ENCODE measurements at regions not wholly inside any gene's neighbourhood (a gene's known extent, or its start where the extent isn't known, plus 50 kb on each side); places are given as distances from the start of the nearest gene placed in this dataset.
"Not testable (repeated sequence)": the region's sequence is repeated elsewhere in the genome, so short reads cannot be mapped to it uniquely, and the experiment has no call there.

GRCh38 chr14:82805892-82806825, 1272.5 kb upstream of the SEL1L start:
- ATAC-seq (peak; percentile 88), DNase-seq (ENCODE audit: low spot score) (peak; percentile 58)
- Histone ChIP-seq H3K9me2 (ENCODE audit: insufficient read depth) (no peaks in the 10 kb centered on the region), H3K27me3 (ENCODE audit: insufficient read depth) (peaks cover 39% of the 10 kb centered on the region), H3K4me1 (ENCODE audit: insufficient read depth) (peaks cover 21% of the 10 kb centered on the region), H4K20me1 (replicated peaks; ENCODE audit: insufficient read depth) (no peaks in the 10 kb centered on the region), H3F3A (replicated peaks; ENCODE audit: low read depth) (no peaks in the 10 kb centered on the region), H3K27ac (ENCODE audit: low read depth) (no peak overlapping the region), H3K4me3 (0 out of 2 replicates have a peak overlapping the region, but pooled peaks have one; percentile 6), H3K4me2 (peak overlapping the region; percentile 37; the same call in 1 of the 2 replicates), H3K36me3 (ENCODE audit: insufficient read depth) (no peaks in the 10 kb centered on the region), H3K79me2 (replicated peaks; ENCODE audit: insufficient read depth) (no peaks in the 10 kb centered on the region), H2AFZ (no peak overlapping the region)
- Mint-ChIP-seq H3K4me3 (no peak overlapping the region), H3K36me3 (ENCODE audit: low read depth) (peaks cover 4% of the 10 kb centered on the region), H3K27me3 (ENCODE audit: insufficient read depth, low read depth, poor library complexity) (peaks cover 13% of the 10 kb centered on the region), H3K4me1 (peaks cover 18% of the 10 kb centered on the region), H3K9me3 (peaks cover 49% of the 10 kb centered on the region), H3K27ac (no peak overlapping the region)
- TF ChIP-seq NANOG (IDR thresholded peaks at IDR 0.05; ENCODE audit: borderline replicate concordance) = 0 out of 2 replicates have a peak, but pooled peaks have one; percentile 37
- no peak for TF ChIP-seq CREB1 (CRISPR knock-in tag; IDR thresholded peaks at IDR 0.05; ENCODE audit: low read depth)

- no peak overlapping the region for H3K27ac ChIP-seq (ENCODE audit: low read depth)
- no peak overlapping the region for H2AFZ ChIP-seq
- H3K4me3 ChIP-seq = no peak overlapping the region
- no peaks in the 10 kb centered on the region for H4K20me1 ChIP-seq (replicated peaks; ENCODE audit: insufficient read depth)
- peaks cover 17% of the 10 kb centered on the region for H3K27me3 ChIP-seq (ENCODE audit: insufficient read depth)
- Mint-ChIP-seq H3K27ac (no peak overlapping the region), H3K9me3 (peaks cover 24% of the 10 kb centered on the region), H3K36me3 (ENCODE audit: low read depth) (peaks cover 7% of the 10 kb centered on the region), H3K4me1 (peaks cover 9% of the 10 kb centered on the region), H3K4me3 (no peak overlapping the region), H3K27me3 (ENCODE audit: insufficient read depth, low read depth, poor library complexity) (peaks cover 9% of the 10 kb centered on the region)
- ATAC-seq (no peak), DNase-seq (ENCODE audit: low spot score) (no peak)
- H3K79me2 ChIP-seq (replicated peaks; ENCODE audit: insufficient read depth) = no peaks in the 10 kb centered on the region
- peaks cover 12% of the 10 kb centered on the region for H3K4me1 ChIP-seq (ENCODE audit: insufficient read depth)
- H3K9me2 ChIP-seq (ENCODE audit: insufficient read depth) = no peaks in the 10 kb centered on the region
- TF ChIP-seq ETS1 (IDR thresholded peaks at IDR 0.05) (no peak), POLR2AphosphoS5 (IDR thresholded peaks at IDR 0.05; ENCODE audit: low read depth) (no peak), NANOG (IDR thresholded peaks at IDR 0.05; ENCODE audit: borderline replicate concordance) (no peak), JUNB (IDR thresholded peaks at IDR 0.05; ENCODE audit: unreplicated experiment) (no peak), EZH2phosphoT487 (IDR thresholded peaks at IDR 0.05; ENCODE audit: unreplicated experiment) (no peak)
- no peaks in the 10 kb centered on the region for H3K36me3 ChIP-seq (ENCODE audit: insufficient read depth)
- no peaks in the 10 kb centered on the region for H3F3A ChIP-seq (replicated peaks; ENCODE audit: low read depth)
- no peak overlapping the region for H3K4me2 ChIP-seq
Measured at GRCh38 chr14:82811246-82811645, 1277.6 kb upstream of the SEL1L start.

GRCh38 chr14:82814339-82814738, 1280.7 kb upstream of the SEL1L start:
- not testable (repeated sequence) for ATAC-seq

More at GRCh38 chr14:82814339-82814738, 1280.7 kb upstream of the SEL1L start:
- H4K20me1 ChIP-seq (replicated peaks; ENCODE audit: insufficient read depth); H3K36me3 Mint-ChIP-seq (ENCODE audit: low read depth); H3K36me3 ChIP-seq (ENCODE audit: insufficient read depth); H3K4me3 ChIP-seq; H3K4me3 Mint-ChIP-seq; H3K4me1 Mint-ChIP-seq; DNase-seq (ENCODE audit: low spot score); H3F3A ChIP-seq (replicated peaks; ENCODE audit: low read depth); H3K27me3 Mint-ChIP-seq (ENCODE audit: insufficient read depth, low read depth, poor library complexity); H3K4me1 ChIP-seq (ENCODE audit: insufficient read depth); H3K27me3 ChIP-seq (ENCODE audit: insufficient read depth); H3K27ac Mint-ChIP-seq; H3K4me2 ChIP-seq; H3K9me2 ChIP-seq (ENCODE audit: insufficient read depth); H3K79me2 ChIP-seq (replicated peaks; ENCODE audit: insufficient read depth); H2AFZ ChIP-seq; H3K27ac ChIP-seq (ENCODE audit: low read depth): not testable (repeated sequence)
- peaks cover 24% of the 10 kb centered on the region for H3K9me3 Mint-ChIP-seq

Data from GM23338 (cell line).